ENCODE measurements at regions not wholly inside any gene's neighbourhood (a gene's known extent, or its start where the extent isn't known, plus 50 kb on each side); places are given as distances from the start of the nearest gene placed in this dataset.

GRCh38 chr6:98433325-98434056 is 400.9 kb upstream of the POU3F2 start:
- no peak for TF ChIP-seq POLR2AphosphoS5 (IDR thresholded peaks at IDR 0.05; ENCODE audit: low read depth, low read length)
- no peak for TF ChIP-seq POLR2A (IDR thresholded peaks at IDR 0.05; ENCODE audit: low read depth, low read length)
- TF ChIP-seq TAF1 (IDR thresholded peaks at IDR 0.05; ENCODE audit: low read depth, low read length): no peak
- TF ChIP-seq SPI1 (IDR thresholded peaks at IDR 0.05; ENCODE audit: low read depth, low read length): no peak
